Neuron (in vitro differentiated cells): ENCODE measurements at regions not wholly inside any gene's neighbourhood (a gene's known extent, or its start where the extent isn't known, plus 50 kb on each side); places are given as distances from the start of the nearest gene placed in this dataset.

ENCODE experiments used
- H2AFZ ChIP-seq: one replicate; pipeline ENCODE4 v1.6.1; 2013; ENCODE audit warnings: low read depth, mild to moderate bottlenecking, inconsistent platforms, low read length, moderate library complexity
- H3K27me3 ChIP-seq: one replicate; pipeline ENCODE4 v1.6.1; 2013; ENCODE audit warnings: low read length; ENCODE audit not compliant: insufficient read depth
- H3K36me3 ChIP-seq: one replicate; pipeline ENCODE4 v1.6.1; 2013; ENCODE audit warnings: low read length; ENCODE audit not compliant: insufficient read depth
- H3K4me1 ChIP-seq: one replicate; pipeline ENCODE4 v1.6.1; 2013; ENCODE audit warnings: low read length; ENCODE audit not compliant: insufficient read depth
- H3K4me3 ChIP-seq: 2 replicates; pipeline ENCODE4 v1.5.1; 2013; ENCODE audit warnings: mild to moderate bottlenecking, low read length, moderate library complexity
- H3K9me3 ChIP-seq: one replicate; pipeline ENCODE4 v1.6.1; 2013; ENCODE audit warnings: low read length

DNA sequence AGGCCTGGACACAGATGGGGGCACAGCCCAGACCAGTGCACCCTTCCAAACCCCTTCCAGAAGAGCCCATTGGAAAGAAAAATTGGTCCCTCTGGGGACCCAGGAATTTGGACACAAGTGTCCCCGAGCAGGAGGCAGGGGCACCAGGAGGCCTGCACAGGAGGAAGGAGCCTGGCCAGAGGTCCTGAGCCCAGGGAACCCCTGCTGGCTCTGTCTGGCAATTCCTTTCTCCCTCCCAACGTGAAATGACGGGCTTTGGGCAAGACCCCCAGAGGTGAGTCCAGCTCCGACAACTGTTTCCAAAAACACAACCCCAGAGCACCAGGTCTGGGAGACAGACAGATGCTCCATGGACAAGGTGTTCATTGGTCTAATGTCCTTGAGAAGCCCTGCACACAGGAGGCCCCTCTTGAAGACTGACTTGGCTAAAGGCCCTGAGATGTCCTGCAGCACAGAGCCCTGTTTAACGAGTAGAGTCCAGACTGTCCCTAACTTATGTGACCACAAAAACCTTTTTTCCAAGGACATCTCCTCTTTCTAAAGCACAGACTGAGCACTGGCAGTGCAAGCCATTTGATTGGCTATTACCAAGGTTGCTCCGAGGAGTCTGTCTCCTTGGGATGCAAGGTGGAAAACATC is 150.7 kb downstream of the OAT start:
- H3K36me3 ChIP-seq = no peaks in the 10 kb centered on the region
- no peak overlapping the region for H2AFZ ChIP-seq
- peaks cover 4% of the 10 kb centered on the region for H3K27me3 ChIP-seq
- H3K9me3 ChIP-seq = peaks cover 2% of the 10 kb centered on the region
- H3K4me3 ChIP-seq = no peak overlapping the region
- no peaks in the 10 kb centered on the region for H3K4me1 ChIP-seq

DNA sequence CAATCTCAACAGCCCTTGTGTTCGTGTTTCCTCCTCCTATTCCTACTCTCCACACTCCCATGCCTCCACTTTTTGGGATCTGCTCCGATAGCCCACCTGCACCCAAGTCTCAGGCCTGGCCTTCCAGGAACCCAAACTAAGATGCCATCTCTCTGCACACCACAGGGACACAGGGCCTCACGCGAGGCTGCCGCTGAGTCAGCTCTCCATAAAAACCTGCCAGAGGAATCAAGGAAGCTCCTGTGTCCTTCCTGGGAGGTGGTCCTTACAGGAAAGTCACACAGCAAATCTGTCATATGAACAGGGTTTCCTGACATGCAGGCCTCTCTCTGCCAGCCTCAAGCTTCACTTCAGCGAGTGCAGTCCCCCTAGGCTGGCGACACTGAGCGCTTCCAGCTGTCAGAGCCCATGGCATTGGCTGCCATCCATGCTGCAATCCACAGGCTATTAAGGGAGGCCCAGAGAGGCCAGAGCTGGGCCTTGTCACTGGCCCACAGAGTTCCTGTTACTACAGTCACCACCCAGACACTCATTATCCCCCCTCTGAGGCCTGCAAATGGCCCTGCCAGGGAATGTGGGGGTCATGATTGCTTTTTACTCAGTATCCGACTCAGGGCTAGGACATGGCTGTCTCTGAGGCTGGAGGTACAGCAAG is 151.4 kb downstream of the OAT start:
- Histone ChIP-seq H3K36me3 (no peaks in the 10 kb centered on the region), H3K9me3 (peaks cover 2% of the 10 kb centered on the region), H3K4me1 (no peaks in the 10 kb centered on the region), H3K27me3 (peaks cover 6% of the 10 kb centered on the region), H2AFZ (no peak overlapping the region), H3K4me3 (no peak overlapping the region)

DNA sequence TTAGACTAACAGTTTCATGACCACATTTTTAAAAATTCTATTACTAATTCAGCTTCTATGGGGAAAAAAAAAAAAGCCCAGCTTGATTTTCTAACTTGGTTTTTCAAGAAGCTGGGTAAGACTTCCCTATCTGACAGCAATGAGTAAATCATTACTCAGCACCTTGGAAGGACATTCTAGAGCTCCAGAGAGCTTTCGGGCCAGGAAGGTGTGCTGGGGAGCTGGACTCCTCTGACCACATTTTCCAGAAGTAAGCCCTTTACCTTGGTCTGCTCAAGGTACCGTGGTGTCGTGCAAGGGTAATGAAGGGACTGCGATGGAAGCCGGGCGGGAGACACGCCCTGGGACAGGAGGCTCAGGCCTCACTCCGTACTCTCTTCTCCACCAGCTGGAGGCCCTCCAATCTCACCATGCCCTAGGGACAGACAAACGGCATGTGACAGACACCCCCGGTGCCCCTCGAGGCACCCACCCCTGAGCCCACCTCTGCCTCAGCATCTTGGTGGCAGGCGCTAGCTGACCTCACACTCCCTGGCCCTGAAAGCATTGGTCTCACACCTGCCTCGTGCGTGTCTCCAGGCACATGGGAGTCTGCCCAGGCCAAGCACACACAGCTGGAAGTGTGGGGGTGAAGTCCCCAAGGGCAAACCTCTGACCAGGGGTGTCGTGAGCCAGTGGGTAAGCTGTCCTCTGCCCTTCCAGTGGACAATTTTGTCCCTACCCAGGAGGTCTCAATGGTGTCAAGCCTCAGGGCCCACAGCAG is 152.1 kb downstream of the OAT start:
- no peak overlapping the region for H2AFZ ChIP-seq
- H3K27me3 ChIP-seq = peaks cover 6% of the 10 kb centered on the region
- H3K36me3 ChIP-seq = no peaks in the 10 kb centered on the region
- no peaks in the 10 kb centered on the region for H3K9me3 ChIP-seq
- H3K4me1 ChIP-seq = no peaks in the 10 kb centered on the region
- no peak overlapping the region for H3K4me3 ChIP-seq

DNA sequence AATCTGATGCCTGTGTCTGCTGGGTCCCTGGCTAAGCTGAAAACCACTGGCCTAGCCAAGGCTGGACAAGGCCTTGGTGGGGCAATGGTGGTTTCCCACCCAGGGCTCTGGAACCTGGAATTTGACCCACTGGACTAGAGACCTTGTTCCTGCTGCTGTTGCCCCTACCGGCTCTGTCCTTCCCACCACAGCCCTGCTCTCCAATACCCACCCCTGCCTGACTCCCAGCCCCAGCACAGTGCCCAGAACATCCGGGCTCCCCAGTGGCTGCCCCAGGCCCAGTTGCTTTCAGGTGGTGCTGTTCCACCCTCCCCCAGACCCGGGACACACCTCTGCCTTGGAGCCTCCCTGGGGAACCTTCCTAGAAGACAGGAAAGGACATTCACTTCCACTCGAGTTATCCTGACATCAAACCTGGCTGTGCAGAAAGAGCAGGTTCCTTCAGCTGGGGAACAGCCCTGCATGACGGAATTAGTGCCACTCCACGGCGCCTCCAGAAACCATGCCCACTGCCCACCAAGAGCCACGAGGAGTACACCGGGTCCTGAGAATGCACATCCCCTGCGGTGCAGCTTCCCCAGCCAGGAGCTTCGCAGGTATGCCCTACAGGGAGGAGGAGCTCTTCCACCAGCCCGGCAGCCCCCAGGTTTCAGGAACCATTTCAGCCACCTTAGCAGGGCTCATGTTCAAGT is 152.8 kb downstream of the OAT start:
- Histone ChIP-seq H2AFZ (no peak overlapping the region), H3K27me3 (peaks cover 6% of the 10 kb centered on the region), H3K4me3 (no peak overlapping the region), H3K9me3 (no peaks in the 10 kb centered on the region), H3K4me1 (no peaks in the 10 kb centered on the region), H3K36me3 (no peaks in the 10 kb centered on the region)

DNA sequence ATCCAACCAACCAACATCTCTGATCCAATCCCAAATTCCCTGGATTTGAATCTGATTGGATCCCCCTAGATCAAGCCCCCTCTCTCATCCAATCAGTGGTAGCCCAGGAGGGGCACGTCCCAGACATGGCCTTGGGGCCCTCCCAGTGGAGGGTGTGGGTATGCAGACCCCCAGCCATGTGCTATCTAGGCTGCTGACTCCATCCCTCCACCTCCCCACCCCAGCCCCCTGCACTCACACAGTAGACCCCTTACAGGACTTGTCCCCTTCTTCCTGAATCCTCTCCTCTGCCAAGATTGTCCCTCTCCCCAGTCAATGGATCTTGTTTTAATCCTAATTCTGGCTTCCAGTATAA is 153.4 kb downstream of the OAT start:
- Histone ChIP-seq H3K9me3 (no peaks in the 10 kb centered on the region), H3K36me3 (no peaks in the 10 kb centered on the region), H2AFZ (no peak overlapping the region), H3K27me3 (peaks cover 6% of the 10 kb centered on the region), H3K4me1 (no peaks in the 10 kb centered on the region), H3K4me3 (no peak overlapping the region)

DNA sequence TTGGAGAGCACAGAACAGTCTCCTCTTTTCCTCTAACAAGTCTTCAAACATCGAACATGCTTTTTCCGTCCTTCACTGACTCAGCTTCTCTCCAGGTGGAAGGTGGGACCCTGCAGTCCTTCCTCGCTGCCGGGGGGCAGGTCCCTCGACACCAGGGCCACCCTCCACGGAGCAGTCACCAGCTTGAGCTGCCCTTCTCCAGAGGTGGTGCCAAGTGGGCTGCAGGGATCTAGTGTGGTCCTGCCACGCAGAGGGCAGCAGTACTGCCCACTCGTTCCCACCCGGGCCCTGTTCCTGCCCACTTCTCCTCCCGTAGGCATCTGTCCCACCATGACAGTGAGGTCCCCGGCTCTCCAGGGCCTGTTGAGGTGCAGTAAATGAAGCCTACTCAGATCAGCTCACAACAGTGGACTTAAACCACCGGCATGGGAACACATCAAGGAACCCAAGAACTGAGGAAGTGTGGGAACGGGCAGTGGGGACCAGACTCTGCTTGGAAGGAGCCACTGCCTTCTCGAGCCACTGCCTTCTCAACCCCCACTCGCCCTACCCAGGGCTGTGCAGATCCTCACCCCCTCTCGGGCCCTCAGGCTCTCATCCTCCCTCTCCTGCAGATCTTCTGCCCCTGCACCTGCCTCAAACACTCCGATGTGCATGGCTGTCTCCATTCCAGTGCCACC is 153.9 kb downstream of the OAT start:
- H2AFZ ChIP-seq = no peak overlapping the region
- H3K27me3 ChIP-seq = peaks cover 6% of the 10 kb centered on the region
- H3K4me1 ChIP-seq = no peaks in the 10 kb centered on the region
- H3K36me3 ChIP-seq = no peaks in the 10 kb centered on the region
- no peak overlapping the region for H3K4me3 ChIP-seq
- H3K9me3 ChIP-seq = no peaks in the 10 kb centered on the region

DNA sequence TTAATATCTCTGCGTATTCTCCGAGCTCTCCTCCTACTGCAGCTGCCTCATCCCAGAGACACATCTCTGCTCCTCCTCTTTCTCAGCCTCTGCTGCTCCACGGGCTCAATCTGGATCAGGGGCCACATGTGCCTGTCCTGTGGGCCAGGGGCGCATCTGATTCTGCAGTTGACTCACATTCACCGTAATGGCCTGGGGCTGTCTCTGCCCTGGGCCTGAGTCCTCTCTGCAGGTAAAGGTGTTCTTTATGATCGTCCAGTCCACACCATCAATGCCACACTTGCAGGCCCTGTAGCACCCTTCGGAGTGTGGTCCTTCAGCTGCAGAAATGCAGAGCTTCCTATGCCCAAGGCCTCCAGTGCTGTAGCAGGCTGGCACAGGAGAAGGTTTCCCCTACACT is 154.5 kb downstream of the OAT start:
- Histone ChIP-seq H3K9me3 (no peaks in the 10 kb centered on the region), H3K36me3 (no peaks in the 10 kb centered on the region), H3K4me1 (no peaks in the 10 kb centered on the region), H2AFZ (no peak overlapping the region), H3K27me3 (peaks cover 6% of the 10 kb centered on the region), H3K4me3 (no peak overlapping the region)

DNA sequence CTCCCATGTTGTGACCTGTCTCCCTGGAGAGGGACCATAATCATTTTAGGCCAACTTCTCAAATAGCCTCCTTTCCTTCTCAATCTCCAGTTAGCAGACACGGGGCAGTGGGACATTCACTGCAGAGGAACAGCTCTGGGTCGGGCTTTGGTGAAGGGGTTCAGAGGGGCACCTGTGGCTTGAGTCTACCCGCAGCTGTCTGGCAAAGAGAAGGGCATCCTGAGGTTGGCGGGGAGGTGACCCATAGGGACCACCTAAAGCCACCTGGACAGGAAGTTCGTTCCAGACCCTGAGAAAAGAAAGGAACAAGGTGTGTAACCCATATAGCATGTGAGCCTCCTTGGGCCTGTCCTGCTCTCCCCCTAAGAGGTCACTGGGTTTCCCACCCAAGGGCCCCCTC is 155.0 kb downstream of the OAT start:
- H3K9me3 ChIP-seq = no peaks in the 10 kb centered on the region
- H3K27me3 ChIP-seq = peaks cover 6% of the 10 kb centered on the region
- H3K4me3 ChIP-seq = no peak overlapping the region
- no peaks in the 10 kb centered on the region for H3K36me3 ChIP-seq
- H2AFZ ChIP-seq = no peak overlapping the region
- H3K4me1 ChIP-seq = no peaks in the 10 kb centered on the region

DNA sequence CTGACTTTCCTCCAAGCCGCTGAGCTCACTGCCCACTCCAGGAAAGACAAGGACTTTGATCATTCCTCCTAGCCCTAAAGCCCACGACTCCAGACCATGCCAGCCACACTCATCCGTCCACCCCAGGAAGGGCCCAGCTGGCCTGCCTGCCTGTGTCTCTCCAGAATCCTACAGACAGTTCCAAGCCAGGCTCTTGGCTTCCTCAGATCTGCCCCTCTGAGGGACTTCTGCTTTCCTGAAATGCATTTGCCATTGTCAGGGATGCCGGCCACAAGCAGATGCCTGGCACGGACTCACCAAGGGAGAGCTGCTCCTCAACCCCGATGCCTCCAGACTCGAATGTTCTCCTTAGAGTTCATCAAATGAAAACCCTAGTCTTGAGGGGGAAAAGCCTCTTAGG is 155.8 kb downstream of the OAT start:
- Histone ChIP-seq H3K4me1 (no peaks in the 10 kb centered on the region), H3K27me3 (peaks cover 6% of the 10 kb centered on the region), H3K36me3 (no peaks in the 10 kb centered on the region), H2AFZ (no peak overlapping the region), H3K9me3 (no peaks in the 10 kb centered on the region), H3K4me3 (no peak overlapping the region)

DNA sequence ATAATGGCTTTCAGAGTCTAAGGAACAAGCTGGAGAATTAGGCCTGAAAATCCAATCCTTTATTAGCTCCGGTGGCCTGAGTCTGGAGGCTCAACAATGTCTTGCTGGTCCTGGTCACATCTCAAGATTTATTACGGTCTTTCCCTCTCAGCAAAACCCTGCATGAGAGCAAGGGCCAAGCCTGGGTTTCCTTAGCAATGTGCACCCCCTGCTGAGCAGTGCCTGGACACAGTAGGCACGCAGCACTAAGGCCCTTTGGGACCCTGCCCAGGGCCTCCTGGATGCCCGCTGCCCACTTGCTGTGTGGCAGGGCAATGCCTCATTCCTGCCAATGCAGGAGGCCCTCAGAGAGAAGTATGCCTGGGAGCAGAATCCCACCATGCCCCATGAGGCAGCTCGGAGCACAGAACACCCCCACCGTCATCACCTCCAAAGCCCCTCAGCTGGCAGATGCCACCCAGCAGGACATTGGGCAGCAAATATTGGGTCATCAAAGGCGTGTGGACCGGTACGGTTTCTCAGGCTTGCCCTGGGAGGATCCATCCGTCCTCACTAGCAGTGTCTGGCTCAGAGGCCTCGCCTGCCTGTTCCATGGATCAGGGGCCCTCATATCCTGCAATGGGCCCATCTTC is 156.4 kb downstream of the OAT start:
- H3K4me3 ChIP-seq = no peak overlapping the region
- no peak overlapping the region for H2AFZ ChIP-seq
- H3K36me3 ChIP-seq = no peaks in the 10 kb centered on the region
- no peaks in the 10 kb centered on the region for H3K9me3 ChIP-seq
- peaks cover 6% of the 10 kb centered on the region for H3K27me3 ChIP-seq
- no peaks in the 10 kb centered on the region for H3K4me1 ChIP-seq

DNA sequence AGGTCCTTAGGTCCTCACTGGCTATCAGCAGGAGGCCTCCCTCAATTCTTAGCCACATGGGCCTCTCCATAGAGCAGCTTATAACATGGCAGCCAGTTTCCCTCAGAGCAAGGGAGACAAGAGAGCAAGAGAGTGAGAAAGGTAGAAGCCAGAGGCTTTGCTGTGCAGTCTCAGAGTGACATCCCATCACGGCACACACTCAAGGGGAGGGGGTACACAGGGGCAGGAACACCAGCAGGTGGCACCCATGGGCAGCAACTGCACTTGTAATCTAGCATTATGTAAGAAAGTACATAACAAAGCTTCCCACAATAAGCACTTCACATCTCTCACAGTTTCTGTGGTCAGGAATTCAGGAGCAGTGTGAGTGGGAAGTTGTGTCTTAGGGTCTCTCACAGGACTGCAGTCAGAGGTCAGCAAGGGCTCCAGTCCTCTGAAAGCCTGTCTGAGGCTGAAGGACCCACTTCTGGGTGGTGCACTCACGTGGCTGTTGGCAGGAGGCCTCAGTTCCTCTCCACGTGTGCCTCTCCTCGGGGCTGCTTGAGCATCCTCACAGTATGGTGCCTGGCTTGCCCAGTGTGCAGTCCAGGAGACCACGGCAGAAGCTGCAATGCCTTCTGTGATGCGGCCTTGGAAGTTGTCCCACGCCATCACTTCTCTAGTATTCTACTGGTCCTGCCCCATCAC is 159.4 kb downstream of the OAT start:
- no peaks in the 10 kb centered on the region for H3K9me3 ChIP-seq
- no peaks in the 10 kb centered on the region for H3K36me3 ChIP-seq
- H3K4me1 ChIP-seq = no peaks in the 10 kb centered on the region
- H2AFZ ChIP-seq = no peak overlapping the region
- no peak overlapping the region for H3K4me3 ChIP-seq
- H3K27me3 ChIP-seq = peaks cover 4% of the 10 kb centered on the region

DNA sequence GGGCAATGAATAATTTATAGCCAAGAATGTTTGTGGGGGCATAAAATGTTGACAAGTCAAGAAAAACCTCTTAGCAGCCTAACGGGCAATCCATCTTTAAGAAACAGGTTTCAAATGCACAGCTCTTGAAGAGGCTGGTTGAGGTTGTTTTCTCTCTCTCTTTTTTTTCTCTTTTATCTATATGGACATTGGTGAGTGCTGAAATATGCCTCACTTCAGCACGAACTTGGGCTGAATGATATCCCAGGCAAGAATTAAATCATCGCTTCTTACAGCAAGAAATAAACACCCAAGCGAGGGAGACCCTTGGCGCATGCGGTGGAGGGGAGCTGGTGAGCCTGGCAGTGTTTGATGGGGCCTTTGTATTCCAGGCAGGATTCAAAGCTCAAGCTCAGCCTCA is 160.9 kb downstream of the OAT start:
- no peaks in the 10 kb centered on the region for H3K36me3 ChIP-seq
- no peaks in the 10 kb centered on the region for H3K4me1 ChIP-seq
- H2AFZ ChIP-seq = no peak overlapping the region
- H3K9me3 ChIP-seq = no peaks in the 10 kb centered on the region
- no peaks in the 10 kb centered on the region for H3K27me3 ChIP-seq
- no peak overlapping the region for H3K4me3 ChIP-seq
